Dendritic cell treated with granulocyte-macrophage colony-stimulating factor and Interleukin-4, amounts not matched to agents 40 ng/mL and 50 ng/mL, for 4 days (primary cell): ENCODE measurements at regions not wholly inside any gene's neighbourhood (a gene's known extent, or its start where the extent isn't known, plus 50 kb on each side); places are given as distances from the start of the nearest gene placed in this dataset.

Experiments used
- H3K27ac Mint-ChIP-seq: one replicate; pipeline ENCODE4 v1.8.0; 2022; ENCODE audit warnings: mild to moderate bottlenecking, mixed read lengths
- H3K27me3 Mint-ChIP-seq: one replicate; pipeline ENCODE4 v1.8.0; 2022; ENCODE audit warnings: mild to moderate bottlenecking, mixed read lengths
- H3K36me3 Mint-ChIP-seq: one replicate; pipeline ENCODE4 v1.8.0; 2022; ENCODE audit warnings: low read depth, mixed read lengths
- H3K4me1 Mint-ChIP-seq: one replicate; pipeline ENCODE4 v1.8.0; 2022; ENCODE audit warnings: low read depth, mixed read lengths
- H3K4me3 Mint-ChIP-seq: one replicate; pipeline ENCODE4 v1.8.0; 2022; ENCODE audit warnings: mild to moderate bottlenecking, moderate library complexity, mixed read lengths
- H3K9me3 Mint-ChIP-seq: one replicate; pipeline ENCODE4 v1.8.0; 2022; ENCODE audit warnings: mixed read lengths
- intact Hi-C: fragments of 100-400 bp; cut with micrococcal nuclease; formaldehyde crosslinking; loops from one replicate; pipeline ENCODE4 v1.15.0; 2022

GRCh38 chr21:38734646-38735365 is 70.9 kb upstream of the ETS2 start:
- H3K4me1 Mint-ChIP-seq, result peaks cover 31% of the 10 kb centered on the region
- H3K4me3 Mint-ChIP-seq, result peak overlapping the region; percentile 79
- intact Hi-C loops, result loop anchor here (2.0 to 10.0 kb wide), 3 partner anchors 37 to 402 kb away; no protein-coding TSS in a partner anchor
- H3K27ac Mint-ChIP-seq, result peak overlapping the region; percentile 90
- H3K36me3 Mint-ChIP-seq, result no peaks in the 10 kb centered on the region
- H3K27me3 Mint-ChIP-seq, result peaks cover 22% of the 10 kb centered on the region
- no peaks in the 10 kb centered on the region for H3K9me3 Mint-ChIP-seq

GRCh38 chr21:38735626-38736206 is 70.0 kb upstream of the ETS2 start:
- no peaks in the 10 kb centered on the region for H3K9me3 Mint-ChIP-seq
- intact Hi-C loops, result loop anchor here (2.0 to 10.0 kb wide), 3 partner anchors 37 to 401 kb away; no protein-coding TSS in a partner anchor
- peaks cover 22% of the 10 kb centered on the region for H3K27me3 Mint-ChIP-seq
- peaks cover 29% of the 10 kb centered on the region for H3K4me1 Mint-ChIP-seq
- no peak overlapping the region for H3K4me3 Mint-ChIP-seq
- no peaks in the 10 kb centered on the region for H3K36me3 Mint-ChIP-seq
- H3K27ac Mint-ChIP-seq, result peak overlapping the region; percentile 90

- Mint-ChIP-seq H3K27ac (no peak overlapping the region), H3K4me3 (no peak overlapping the region)
These were observed 65.6 kb upstream of the ETS2 start for GRCh38 chr21:38740090-38740489.

DNA sequence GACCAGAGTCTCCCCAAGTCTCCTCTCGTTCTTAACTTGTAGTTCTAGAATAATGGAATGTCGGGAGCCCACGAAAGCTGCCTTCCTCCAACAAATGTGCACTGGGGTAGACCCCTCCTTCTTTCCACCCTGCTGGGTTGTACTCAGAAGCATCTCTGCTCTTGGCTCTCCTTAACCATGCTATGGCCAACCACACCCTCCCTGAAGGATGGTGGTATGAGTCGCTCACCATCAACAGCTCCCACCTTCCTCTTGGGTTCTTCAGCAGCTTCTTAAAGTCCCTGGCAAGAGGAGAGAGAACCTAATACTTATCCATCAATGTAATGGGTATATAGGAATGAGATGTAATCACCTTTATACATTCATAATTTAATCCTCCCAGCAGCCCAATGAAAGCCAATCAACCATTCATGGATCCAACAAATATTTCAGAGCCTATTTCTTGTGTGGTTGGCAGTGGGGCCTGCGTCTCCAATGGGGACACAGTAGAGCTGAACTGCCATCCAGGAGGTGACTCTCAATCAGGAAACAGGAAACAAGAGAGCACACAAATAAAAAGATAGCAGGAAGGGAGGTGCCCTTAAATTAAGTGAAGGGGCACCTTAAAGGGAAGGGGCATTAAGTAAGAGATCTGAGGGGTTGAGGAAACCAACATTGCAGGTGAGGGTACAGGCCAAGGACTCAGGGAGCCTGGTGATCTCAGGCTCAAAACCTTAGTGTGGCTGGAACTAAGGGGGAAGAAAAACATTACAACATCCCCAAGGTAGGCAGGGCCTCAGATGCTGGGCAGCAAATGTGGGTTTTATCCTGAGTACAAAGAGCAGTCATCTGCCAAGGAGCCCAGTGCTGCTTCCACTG is 64.4 kb upstream of the ETS2 start:
- intact Hi-C loops, result no loop called here
- H3K9me3 Mint-ChIP-seq, result peaks cover under 1% of the 10 kb centered on the region
- H3K27me3 Mint-ChIP-seq, result peaks cover 23% of the 10 kb centered on the region
- H3K27ac Mint-ChIP-seq, result no peak overlapping the region
- no peaks in the 10 kb centered on the region for H3K36me3 Mint-ChIP-seq
- H3K4me1 Mint-ChIP-seq, result peaks cover 20% of the 10 kb centered on the region
- no peak overlapping the region for H3K4me3 Mint-ChIP-seq

More at GRCh38 chr21:38740090-38740489, 65.6 kb upstream of the ETS2 start:
- intact Hi-C loops, result no loop called here
- H3K9me3 Mint-ChIP-seq, result no peaks in the 10 kb centered on the region
- peaks cover 33% of the 10 kb centered on the region for H3K27me3 Mint-ChIP-seq
- H3K36me3 Mint-ChIP-seq, result no peaks in the 10 kb centered on the region
- peaks cover 33% of the 10 kb centered on the region for H3K4me1 Mint-ChIP-seq

DNA sequence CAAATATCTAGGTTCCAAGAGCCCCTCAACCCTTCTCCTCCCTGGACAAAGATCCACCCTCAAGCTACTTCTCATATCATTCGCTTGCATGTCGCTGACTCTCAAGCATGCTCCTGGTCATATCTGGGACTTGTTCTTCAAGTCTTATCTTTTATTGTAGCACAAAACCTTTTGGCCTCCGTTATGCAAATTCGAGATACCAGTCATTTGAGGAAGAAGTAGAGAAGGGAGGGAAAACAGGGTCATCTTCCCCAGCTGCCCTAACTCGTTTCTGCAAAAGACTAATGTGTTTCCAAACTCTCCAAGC is 63.8 kb upstream of the ETS2 start:
- H3K27me3 Mint-ChIP-seq, result peaks cover 26% of the 10 kb centered on the region
- peaks cover 20% of the 10 kb centered on the region for H3K4me1 Mint-ChIP-seq
- intact Hi-C loops, result no loop called here
- peaks cover 6% of the 10 kb centered on the region for H3K9me3 Mint-ChIP-seq
- no peak overlapping the region for H3K27ac Mint-ChIP-seq
- peaks cover 4% of the 10 kb centered on the region for H3K36me3 Mint-ChIP-seq
- no peak overlapping the region for H3K4me3 Mint-ChIP-seq

DNA sequence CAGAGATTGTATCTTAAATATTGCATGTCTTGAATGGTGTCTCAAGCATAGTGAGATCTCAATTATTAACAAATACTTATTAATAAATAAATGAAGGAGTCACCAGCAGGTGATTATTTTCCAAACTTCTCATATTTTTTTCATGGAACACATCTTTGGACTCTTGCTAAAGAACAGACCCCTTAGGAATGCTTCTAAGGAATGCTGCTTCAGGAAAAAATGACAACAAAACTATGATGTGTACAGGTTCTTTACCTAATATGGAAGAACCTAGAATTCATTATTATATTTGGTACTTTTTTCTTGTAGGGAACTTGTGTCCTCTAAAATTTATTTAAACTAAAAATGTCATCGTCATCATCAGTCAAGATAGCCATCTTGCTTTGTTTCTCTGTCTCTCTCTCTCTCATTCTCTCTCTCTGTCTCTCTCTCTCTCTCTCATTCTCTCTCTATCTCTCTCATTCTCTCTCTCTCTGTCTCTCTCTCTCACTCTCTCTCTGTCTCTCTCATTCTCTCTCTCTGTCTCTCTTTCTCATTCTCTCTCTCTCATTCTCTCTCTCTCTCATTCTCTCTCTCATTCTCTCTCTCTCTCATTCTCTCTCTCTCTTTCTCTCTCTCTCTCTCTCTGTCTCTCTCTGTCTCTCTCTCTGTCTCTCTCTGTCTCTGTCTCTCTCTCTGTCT is 63.0 kb upstream of the ETS2 start:
- H3K4me3 Mint-ChIP-seq, result no peak overlapping the region
- H3K36me3 Mint-ChIP-seq, result peaks cover 5% of the 10 kb centered on the region
- intact Hi-C loops, result no loop called here
- peaks cover 15% of the 10 kb centered on the region for H3K9me3 Mint-ChIP-seq
- peaks cover 20% of the 10 kb centered on the region for H3K4me1 Mint-ChIP-seq
- H3K27me3 Mint-ChIP-seq, result peaks cover 32% of the 10 kb centered on the region
- peak overlapping the region; percentile 0 for H3K27ac Mint-ChIP-seq

DNA sequence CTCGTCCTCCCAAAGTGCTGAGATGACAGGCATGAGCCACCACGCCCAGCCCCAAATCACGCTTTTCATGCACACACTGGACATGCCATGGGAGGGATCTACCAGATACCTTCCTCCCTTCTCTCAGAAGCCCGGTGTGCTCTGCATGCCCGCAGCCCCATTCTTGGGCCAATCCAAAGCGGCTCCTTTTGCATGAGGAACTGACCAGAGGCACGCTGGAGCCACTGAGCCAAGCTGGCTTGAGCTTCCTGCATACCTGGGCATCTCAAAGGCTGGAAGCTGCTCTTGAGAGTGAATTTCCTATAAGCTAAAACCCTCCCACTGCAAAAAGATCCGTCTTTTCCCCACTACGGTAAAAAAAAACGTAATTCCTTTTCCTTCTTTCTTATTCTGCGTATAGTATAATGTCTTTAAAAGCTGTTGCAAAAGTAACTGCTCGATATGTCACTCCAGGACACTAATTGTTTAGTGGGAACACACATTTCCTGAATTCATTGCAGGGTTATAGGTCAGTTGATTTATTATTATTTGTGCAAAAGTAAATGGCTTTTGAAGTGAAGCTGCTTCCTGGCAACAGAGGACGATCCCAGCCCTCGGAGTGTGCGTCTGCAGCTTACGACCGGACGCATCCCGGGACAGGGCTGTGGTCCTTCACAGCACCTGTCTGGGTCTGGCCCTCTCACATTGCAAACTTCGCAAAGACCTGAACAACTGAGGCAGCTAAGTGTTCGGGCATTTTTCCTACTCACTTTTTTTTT is 61.8 kb upstream of the ETS2 start:
- Mint-ChIP-seq H3K27me3 (peaks cover 34% of the 10 kb centered on the region), H3K4me1 (peaks cover 26% of the 10 kb centered on the region), H3K4me3 (no peak overlapping the region), H3K9me3 (peaks cover 15% of the 10 kb centered on the region), H3K36me3 (peaks cover 5% of the 10 kb centered on the region), H3K27ac (no peak overlapping the region)
- intact Hi-C loops, result no loop called here

- H3K27me3 Mint-ChIP-seq, result peaks cover 34% of the 10 kb centered on the region
- peaks cover 26% of the 10 kb centered on the region for H3K4me1 Mint-ChIP-seq
- peaks cover 15% of the 10 kb centered on the region for H3K9me3 Mint-ChIP-seq
- intact Hi-C loops, result no loop called here
- peaks cover 5% of the 10 kb centered on the region for H3K36me3 Mint-ChIP-seq
- no peak overlapping the region for H3K27ac Mint-ChIP-seq
- H3K4me3 Mint-ChIP-seq, result no peak overlapping the region
These were observed 60.9 kb upstream of the ETS2 start for GRCh38 chr21:38744861-38745260.

DNA sequence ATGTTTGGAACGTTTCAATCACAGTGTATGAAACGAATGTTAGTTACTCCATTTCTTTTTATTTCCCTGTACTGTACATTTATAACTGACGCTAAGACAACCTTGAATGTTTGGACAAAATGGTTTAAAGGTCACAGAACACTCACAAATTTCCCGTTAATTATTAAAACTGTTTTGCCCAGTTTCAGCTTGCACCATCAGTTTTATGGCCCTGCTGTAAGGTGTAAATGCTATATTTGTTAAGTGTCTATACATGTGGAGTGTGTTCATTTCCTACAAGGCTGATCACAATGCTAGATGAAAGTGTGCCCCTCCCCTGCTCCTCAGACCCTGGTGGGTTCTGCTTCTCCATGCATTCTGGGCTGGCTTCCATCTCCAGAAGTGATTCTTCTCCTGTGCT is 57.9 kb upstream of the ETS2 start:
- intact Hi-C loops, result no loop called here
- H3K27ac Mint-ChIP-seq, result no peak overlapping the region
- H3K4me3 Mint-ChIP-seq, result no peak overlapping the region
- H3K9me3 Mint-ChIP-seq, result peaks cover 23% of the 10 kb centered on the region
- peaks cover 5% of the 10 kb centered on the region for H3K36me3 Mint-ChIP-seq
- peaks cover 37% of the 10 kb centered on the region for H3K4me1 Mint-ChIP-seq
- peaks cover 40% of the 10 kb centered on the region for H3K27me3 Mint-ChIP-seq

DNA sequence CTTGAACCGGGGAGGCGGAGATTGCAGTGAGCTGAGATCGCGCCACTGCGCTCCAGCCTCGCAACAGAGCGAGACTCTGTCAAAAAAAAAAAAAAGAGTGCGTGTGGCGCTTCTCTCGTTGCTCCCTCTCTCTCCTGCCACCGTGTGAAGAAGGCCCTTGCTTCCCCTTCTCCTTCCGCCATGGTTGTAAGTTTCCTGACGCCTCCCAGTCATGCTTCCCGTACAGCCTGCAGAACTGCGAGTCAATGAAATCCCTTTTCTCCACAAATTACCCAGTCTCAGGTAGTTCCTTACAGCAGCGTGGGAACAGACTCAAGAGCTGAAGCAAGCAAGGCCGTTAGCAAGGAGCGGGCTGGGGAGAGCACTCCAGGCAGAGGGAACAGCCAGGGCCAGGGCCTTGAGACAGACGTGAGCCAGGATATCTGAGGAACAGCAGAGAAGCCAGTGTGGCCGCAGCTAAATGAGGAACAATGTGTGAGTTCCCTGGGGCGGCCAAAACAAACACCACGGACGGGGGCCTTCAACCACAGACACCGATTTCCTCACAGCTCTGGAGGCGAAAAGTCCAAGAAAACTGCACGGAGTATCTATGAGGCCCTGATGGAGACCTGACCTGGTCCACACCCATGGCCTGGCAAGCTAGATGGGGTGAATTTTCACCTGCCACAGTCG is 54.2 kb upstream of the ETS2 start:
- H3K36me3 Mint-ChIP-seq, result peaks cover 5% of the 10 kb centered on the region
- H3K27me3 Mint-ChIP-seq, result peaks cover 43% of the 10 kb centered on the region
- intact Hi-C loops, result no loop called here
- peak overlapping the region; percentile 18 for H3K4me3 Mint-ChIP-seq
- peaks cover 56% of the 10 kb centered on the region for H3K4me1 Mint-ChIP-seq
- peaks cover 20% of the 10 kb centered on the region for H3K9me3 Mint-ChIP-seq
- H3K27ac Mint-ChIP-seq, result peak overlapping the region; percentile 80

- peak overlapping the region; percentile 80 for H3K27ac Mint-ChIP-seq
- intact Hi-C loops, result no loop called here
- H3K9me3 Mint-ChIP-seq, result peaks cover 15% of the 10 kb centered on the region
- peaks cover 39% of the 10 kb centered on the region for H3K27me3 Mint-ChIP-seq
- H3K4me3 Mint-ChIP-seq, result no peak overlapping the region
- H3K36me3 Mint-ChIP-seq, result no peaks in the 10 kb centered on the region
- peaks cover 56% of the 10 kb centered on the region for H3K4me1 Mint-ChIP-seq
These were observed 53.7 kb upstream of the ETS2 start for GRCh38 chr21:38752051-38752505.

DNA sequence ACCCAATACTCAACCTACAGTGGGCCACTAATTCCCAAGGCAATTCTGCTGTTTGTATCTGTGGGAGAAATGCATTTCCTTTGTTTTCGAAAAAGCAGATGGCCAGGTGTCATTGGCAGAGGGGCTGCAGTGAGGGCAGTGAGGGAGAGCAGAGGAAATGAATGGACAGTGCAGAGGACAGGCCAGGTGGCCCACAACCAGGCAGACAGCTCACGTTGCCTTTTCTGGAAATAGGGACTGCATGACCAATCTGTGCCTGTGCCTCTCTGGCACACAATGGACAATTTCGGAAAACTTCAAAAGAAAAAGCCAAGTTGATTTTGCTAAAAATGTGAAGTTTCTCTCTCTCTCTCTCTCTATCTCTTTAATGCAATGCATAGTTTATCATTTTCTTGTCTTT is 52.6 kb upstream of the ETS2 start:
- Mint-ChIP-seq H3K36me3 (no peaks in the 10 kb centered on the region), H3K9me3 (peaks cover 8% of the 10 kb centered on the region), H3K27me3 (peaks cover 38% of the 10 kb centered on the region), H3K27ac (no peak overlapping the region), H3K4me3 (no peak overlapping the region), H3K4me1 (peaks cover 58% of the 10 kb centered on the region)
- intact Hi-C loops, result no loop called here

- Mint-ChIP-seq H3K36me3 (no peaks in the 10 kb centered on the region), H3K27ac (no peak overlapping the region), H3K4me3 (no peak overlapping the region), H3K9me3 (peaks cover 8% of the 10 kb centered on the region), H3K27me3 (peaks cover 38% of the 10 kb centered on the region), H3K4me1 (peaks cover 57% of the 10 kb centered on the region)
- intact Hi-C loops, result no loop called here
These were observed 52.2 kb upstream of the ETS2 start for GRCh38 chr21:38753557-38753971.
